Nephron (organoid): ENCODE measurements at regions not wholly inside any gene's neighbourhood (a gene's known extent, or its start where the extent isn't known, plus 50 kb on each side); places are given as distances from the start of the nearest gene placed in this dataset.

Experiments used
- H3K27ac Mint-ChIP-seq, 3 experiments: 2 replicates each; pipeline ENCODE4 v1.8.0; 2020; ENCODE audit warnings: mixed read lengths in 3 of 3, mild to moderate bottlenecking in 2 of 3, moderate library complexity in 1 of 3
- H3K27me3 Mint-ChIP-seq: 2 replicates; pipeline ENCODE4 v1.8.0; 2021; ENCODE audit warnings: low read depth, mild to moderate bottlenecking, moderate library complexity, mixed read lengths
- H3K36me3 Mint-ChIP-seq: 2 replicates; pipeline ENCODE4 v1.8.0; 2020; ENCODE audit warnings: low read depth, mixed read lengths
- H3K4me1 Mint-ChIP-seq: 2 replicates; pipeline ENCODE4 v1.8.0; 2020; ENCODE audit warnings: mixed read lengths
- H3K4me3 Mint-ChIP-seq, 3 experiments: 2 replicates each; pipeline ENCODE4 v1.8.0; 2020; ENCODE audit warnings: mild to moderate bottlenecking in 3 of 3, mixed read lengths in 3 of 3, moderate library complexity in 2 of 3
- H3K9me3 Mint-ChIP-seq: 2 replicates; pipeline ENCODE4 v1.8.0; 2020; ENCODE audit warnings: mixed read lengths
- TF ChIP-seq, protein P1 (sequence below), 3 experiments: fragments of 200-600 bp; sonication (generic); IDR thresholded peaks; one replicate each; pipeline ENCODE4 v1.5.0; 2021; ENCODE audit warnings: antibody characterized with exemption in 3 of 3; ENCODE audit not compliant: unreplicated experiment in 3 of 3

DNA sequence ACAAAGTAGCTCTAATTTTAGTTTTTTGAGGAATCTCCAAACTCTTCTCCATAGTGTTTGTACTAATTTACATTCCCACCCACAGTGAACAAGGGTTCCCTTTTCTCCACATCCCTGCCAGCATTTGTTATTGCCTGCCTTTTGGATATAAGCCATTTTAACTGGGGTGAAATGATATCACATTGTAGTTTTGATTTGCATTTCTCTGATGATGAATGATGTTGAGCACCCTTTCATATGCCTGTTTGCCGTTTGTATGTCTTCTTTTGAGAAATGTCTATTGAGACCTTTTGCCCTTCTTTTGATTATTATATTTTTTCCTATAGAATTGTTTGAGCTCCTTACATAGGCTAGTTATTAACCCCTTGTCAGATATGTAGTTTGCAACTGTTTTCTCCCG, 239.9 kb upstream of the TPM1 start:
- Mint-ChIP-seq H3K27ac (peak overlapping the region in 2 of 3 experiments; percentile 31), H3K4me1 (peaks cover 4% of the 10 kb centered on the region), H3K27me3 (no peaks in the 10 kb centered on the region), H3K9me3 (no peaks in the 10 kb centered on the region), H3K4me3 (no peak overlapping the region), H3K36me3 (peaks cover 65% of the 10 kb centered on the region)
- TF ChIP-seq, protein P1, sequence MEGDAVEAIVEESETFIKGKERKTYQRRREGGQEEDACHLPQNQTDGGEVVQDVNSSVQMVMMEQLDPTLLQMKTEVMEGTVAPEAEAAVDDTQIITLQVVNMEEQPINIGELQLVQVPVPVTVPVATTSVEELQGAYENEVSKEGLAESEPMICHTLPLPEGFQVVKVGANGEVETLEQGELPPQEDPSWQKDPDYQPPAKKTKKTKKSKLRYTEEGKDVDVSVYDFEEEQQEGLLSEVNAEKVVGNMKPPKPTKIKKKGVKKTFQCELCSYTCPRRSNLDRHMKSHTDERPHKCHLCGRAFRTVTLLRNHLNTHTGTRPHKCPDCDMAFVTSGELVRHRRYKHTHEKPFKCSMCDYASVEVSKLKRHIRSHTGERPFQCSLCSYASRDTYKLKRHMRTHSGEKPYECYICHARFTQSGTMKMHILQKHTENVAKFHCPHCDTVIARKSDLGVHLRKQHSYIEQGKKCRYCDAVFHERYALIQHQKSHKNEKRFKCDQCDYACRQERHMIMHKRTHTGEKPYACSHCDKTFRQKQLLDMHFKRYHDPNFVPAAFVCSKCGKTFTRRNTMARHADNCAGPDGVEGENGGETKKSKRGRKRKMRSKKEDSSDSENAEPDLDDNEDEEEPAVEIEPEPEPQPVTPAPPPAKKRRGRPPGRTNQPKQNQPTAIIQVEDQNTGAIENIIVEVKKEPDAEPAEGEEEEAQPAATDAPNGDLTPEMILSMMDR (IDR thresholded peaks at IDR 0.05; ENCODE audit: unreplicated experiment in 3 of 3): no peak

DNA sequence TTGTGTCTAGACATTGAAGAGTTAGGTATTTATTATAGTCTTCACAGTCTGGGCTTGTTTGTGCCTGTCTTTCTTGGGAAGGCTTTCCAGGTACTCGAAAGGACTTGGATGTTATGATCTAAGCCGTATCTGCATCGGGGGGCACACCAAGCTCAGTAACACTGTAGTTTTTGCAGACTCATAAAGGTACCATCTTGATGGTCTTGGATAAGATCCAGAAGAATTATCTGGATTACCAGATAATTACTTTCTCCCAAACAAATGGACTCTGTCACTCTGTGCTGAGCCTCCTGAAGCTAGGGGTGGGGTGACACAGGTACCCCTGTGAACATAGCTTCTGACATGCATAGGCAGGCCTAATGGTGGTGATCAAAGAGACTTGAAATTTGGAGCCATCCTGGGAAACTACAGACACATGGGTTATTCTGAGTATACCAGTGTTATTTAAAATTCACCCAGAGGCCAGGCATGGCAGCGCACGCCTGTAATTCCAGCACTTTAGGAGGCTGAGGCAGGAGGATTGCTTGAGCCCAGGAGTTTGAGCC, 238.6 kb upstream of the TPM1 start:
- peaks cover 5% of the 10 kb centered on the region for H3K4me1 Mint-ChIP-seq
- H3K4me3 Mint-ChIP-seq: no peak overlapping the region
- no peaks in the 10 kb centered on the region for H3K27me3 Mint-ChIP-seq
- H3K9me3 Mint-ChIP-seq: no peaks in the 10 kb centered on the region
- TF ChIP-seq, protein P1 (IDR thresholded peaks at IDR 0.05; ENCODE audit: unreplicated experiment in 3 of 3): no peak
- H3K36me3 Mint-ChIP-seq: peaks cover 54% of the 10 kb centered on the region
- H3K27ac Mint-ChIP-seq: peak overlapping the region in 1 of 3 experiments; percentile 31

DNA sequence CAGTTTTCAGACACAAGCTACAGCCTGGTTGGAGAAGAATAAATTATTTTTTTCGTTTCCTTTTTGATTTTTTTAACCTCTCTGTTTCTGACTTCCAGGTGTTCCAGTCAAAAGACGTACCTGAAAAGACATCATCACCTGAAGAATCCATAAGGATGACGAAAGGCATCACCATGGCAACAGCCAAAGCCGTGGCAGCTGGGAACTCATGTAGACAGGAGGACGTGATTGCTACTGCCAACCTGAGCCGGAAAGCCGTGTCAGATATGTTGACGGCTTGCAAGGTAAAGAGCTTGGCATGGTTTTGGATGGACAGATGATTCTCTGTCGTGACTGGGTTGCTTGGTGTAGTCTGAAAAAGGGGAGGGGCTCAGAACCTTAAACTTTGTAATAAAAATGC, 237.0 kb upstream of the TPM1 start:
- H3K27ac Mint-ChIP-seq: no peak overlapping the region
- TF ChIP-seq, protein P1 (IDR thresholded peaks at IDR 0.05; ENCODE audit: unreplicated experiment in 3 of 3): no peak
- no peak overlapping the region for H3K4me3 Mint-ChIP-seq
- peaks cover 49% of the 10 kb centered on the region for H3K36me3 Mint-ChIP-seq
- H3K27me3 Mint-ChIP-seq: no peaks in the 10 kb centered on the region
- peaks cover 14% of the 10 kb centered on the region for H3K4me1 Mint-ChIP-seq
- no peaks in the 10 kb centered on the region for H3K9me3 Mint-ChIP-seq

DNA sequence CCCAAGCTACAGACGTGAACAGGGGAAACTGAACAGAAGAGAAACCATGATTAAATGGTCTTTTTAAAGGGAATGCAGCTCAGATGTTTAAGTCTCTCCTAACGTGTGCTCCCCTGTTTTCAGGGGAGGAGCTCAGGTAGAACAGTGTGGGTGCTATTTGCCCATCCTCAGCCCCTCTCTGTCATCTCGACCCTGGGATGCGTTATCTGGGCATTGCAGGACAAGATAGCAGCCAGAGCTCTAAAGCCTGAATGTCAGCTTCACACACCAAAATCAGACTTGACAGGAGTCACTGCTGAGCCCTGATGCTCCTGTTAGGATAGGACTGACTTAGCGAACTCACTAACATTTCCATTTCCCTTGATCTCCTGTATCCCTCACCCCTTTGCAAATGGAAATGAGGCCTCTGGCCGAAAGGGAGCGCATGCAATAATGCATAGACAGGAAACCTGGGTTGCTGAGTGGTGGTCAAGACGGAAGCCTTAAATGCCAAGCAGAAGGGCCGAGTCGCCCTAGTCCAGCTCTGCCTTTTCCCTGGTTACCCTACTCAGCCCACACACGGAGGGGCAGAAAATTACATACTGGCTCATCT, 234.9 kb upstream of the TPM1 start:
- Mint-ChIP-seq H3K27ac (peak overlapping the region in 1 of 3 experiments; percentile 40), H3K4me3 (no peak overlapping the region)

DNA sequence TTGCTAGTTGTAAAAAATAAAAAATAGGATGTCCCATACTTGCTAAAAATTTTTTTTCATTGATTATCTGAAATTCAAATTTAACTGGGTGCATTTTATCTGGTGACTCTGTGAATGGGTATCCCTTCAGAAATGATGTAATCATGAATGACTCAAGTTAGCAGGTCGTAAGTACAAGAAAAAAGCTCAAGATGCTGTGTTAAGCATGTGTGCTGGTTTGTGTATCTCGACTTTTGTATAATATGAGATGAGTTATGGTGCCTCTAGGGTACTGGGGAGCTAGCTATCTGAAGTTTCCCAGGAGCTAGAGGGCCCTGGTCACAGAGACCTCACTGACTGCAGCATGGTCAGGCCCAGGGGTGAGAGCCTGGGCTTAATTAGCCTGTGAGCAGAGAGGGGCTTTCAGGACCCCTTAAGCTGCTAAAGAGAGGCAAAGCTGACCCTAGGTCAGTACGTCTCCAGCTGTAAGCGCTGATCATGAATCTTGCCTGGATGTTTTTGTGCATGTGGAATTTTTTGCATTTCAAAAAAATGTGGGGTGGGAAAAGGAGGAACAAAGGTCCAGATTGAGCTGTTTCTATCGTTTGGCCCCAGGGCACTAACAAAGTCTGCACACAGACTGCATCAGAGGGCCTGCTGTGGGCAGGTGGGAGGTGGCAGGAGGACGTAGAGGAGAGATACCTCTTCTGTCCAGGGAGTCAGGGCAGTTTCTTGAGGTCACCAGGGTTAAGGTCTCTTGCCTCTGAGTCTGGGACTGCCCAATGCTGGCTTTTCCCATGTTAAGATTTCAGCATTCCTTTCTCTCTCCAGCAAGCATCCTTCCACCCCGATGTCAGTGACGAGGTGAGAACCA, 233.2 kb upstream of the TPM1 start:
- H3K36me3 Mint-ChIP-seq: peaks cover 40% of the 10 kb centered on the region
- TF ChIP-seq, protein P1 (IDR thresholded peaks at IDR 0.05; ENCODE audit: unreplicated experiment in 3 of 3): no peak
- no peak overlapping the region for H3K4me3 Mint-ChIP-seq
- H3K4me1 Mint-ChIP-seq: peaks cover 25% of the 10 kb centered on the region
- H3K27me3 Mint-ChIP-seq: no peaks in the 10 kb centered on the region
- H3K9me3 Mint-ChIP-seq: no peaks in the 10 kb centered on the region
- peak overlapping the region; percentile 60 to 87 (median 77) for H3K27ac Mint-ChIP-seq

More for the DNA sequence above, 234.9 kb upstream of the TPM1 start:
- Mint-ChIP-seq H3K36me3 (peaks cover 49% of the 10 kb centered on the region), H3K9me3 (no peaks in the 10 kb centered on the region), H3K27me3 (no peaks in the 10 kb centered on the region), H3K4me1 (peaks cover 20% of the 10 kb centered on the region)
- TF ChIP-seq, protein P1 (IDR thresholded peaks at IDR 0.05; ENCODE audit: unreplicated experiment in 3 of 3): no peak
